A673 (cell line): ENCODE measurements at regions not wholly inside any gene's neighbourhood (a gene's known extent, or its start where the extent isn't known, plus 50 kb on each side); places are given as distances from the start of the nearest gene placed in this dataset.

Experiments used
- BruUV-seq: library from RNA; stranded (reverse); fragments of 400-500 nt; replicated peaks from 2 replicates; lab custom pipeline; 2021; lab: Mats Ljungman, UMichigan
- CTCF ChIA-PET: fragments of 300-600 bp; sonication (Branson Sonifier 250); formaldehyde crosslinking; loops from one replicate; lab custom pipeline; 2022; ENCODE audit warnings: antibody characterized with exemption; lab: Charles Lee
- POLR2A ChIA-PET: fragments of 300-600 bp; sonication (Branson Sonifier 250); formaldehyde crosslinking; loops from one replicate; lab custom pipeline; 2022; ENCODE audit warnings: antibody characterized with exemption; ENCODE audit not compliant: low non-redundant PET; lab: Charles Lee
- DNase-seq: peaks from one replicate; pipeline ENCODE4 v3.0.0-alpha.2; 2015; ENCODE audit warnings: low spot score
- H3K27ac ChIP-seq: fragments of 200-600 bp; sonication (generic); 2 replicates; pipeline ENCODE4 v1.5.1; 2016; ENCODE audit warnings: mixed run types, low read depth, mild to moderate bottlenecking, mixed read lengths, antibody characterized with exemption, low read length; ENCODE audit not compliant: poor library complexity, severe bottlenecking
- H3K27me3 ChIP-seq: fragments of 200-600 bp; sonication (generic); replicated peaks from 2 replicates; pipeline ENCODE4 v1.6.1; 2017; ENCODE audit warnings: mixed run types, low read depth, mild to moderate bottlenecking, mixed read lengths, antibody characterized with exemption, low read length; ENCODE audit not compliant: insufficient read depth, poor library complexity
- H3K36me3 ChIP-seq: fragments of 200-600 bp; sonication (generic); 2 replicates; pipeline ENCODE4 v1.6.1; 2016; ENCODE audit warnings: mixed run types, mild to moderate bottlenecking, mixed read lengths, antibody characterized with exemption, low read length; ENCODE audit not compliant: insufficient read depth, poor library complexity, severe bottlenecking
- H3K4me1 ChIP-seq: fragments of 200-600 bp; sonication (generic); 2 replicates; pipeline ENCODE4 v1.6.1; 2017; ENCODE audit warnings: mixed run types, mild to moderate bottlenecking, mixed read lengths, antibody characterized with exemption, low read length; ENCODE audit not compliant: insufficient read depth, poor library complexity, severe bottlenecking
- H3K4me3 ChIP-seq: fragments of 200-600 bp; sonication (generic); 2 replicates; pipeline ENCODE4 v1.5.1; 2016; ENCODE audit warnings: low read depth, mixed run types, mild to moderate bottlenecking, mixed read lengths, low read length; ENCODE audit not compliant: poor library complexity, severe bottlenecking
- H3K9me3 ChIP-seq: fragments of 200-600 bp; sonication (generic); 2 replicates; pipeline ENCODE4 v1.6.1; 2016; ENCODE audit warnings: mixed run types, low read depth, mild to moderate bottlenecking, mixed read lengths, antibody characterized with exemption, low read length; ENCODE audit not compliant: poor library complexity, severe bottlenecking
- EZH2 ChIP-seq: fragments of 200-600 bp; sonication (generic); IDR thresholded peaks from 2 replicates; pipeline ENCODE4 v1.6.1; 2017; ENCODE audit warnings: borderline replicate concordance, low read depth, mild to moderate bottlenecking, mixed read lengths, antibody characterized with exemption, low read length; ENCODE audit not compliant: poor library complexity, severe bottlenecking
- intact Hi-C: fragments of 100-400 bp; cut with micrococcal nuclease; formaldehyde crosslinking; loops from one replicate; pipeline ENCODE4 v1.10.0; 2022; ENCODE audit not compliant: unreplicated experiment
- TF ChIP-seq, protein P1 (sequence below): fragments of 300-800, 200-600 bp; sonication (generic); conservative IDR thresholded peaks from 2 replicates; pipeline ENCODE4 v1.5.1; 2017; ENCODE audit warnings: low read depth, mild to moderate bottlenecking, antibody characterized with exemption, low read length, moderate library complexity, mixed read lengths

DNA sequence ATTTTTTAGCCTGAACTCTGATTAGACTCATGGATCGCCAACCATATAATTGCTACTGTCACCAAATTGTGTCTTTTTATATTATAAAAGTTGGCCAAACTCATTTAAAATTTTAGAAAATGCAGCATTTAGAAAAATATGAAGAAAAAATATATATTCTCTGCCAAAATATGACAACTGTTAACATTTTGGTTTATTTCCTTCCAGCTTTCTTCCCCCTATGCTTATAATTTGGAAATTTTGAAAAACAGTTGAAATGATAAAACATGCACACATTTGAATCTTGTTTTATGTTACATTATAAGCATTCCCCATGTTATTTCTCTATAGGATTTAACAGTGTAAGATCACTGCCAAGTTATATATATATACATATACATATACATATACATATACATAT is 1112.8 kb downstream of the TUSC7 start:
- intact Hi-C loops: no loop called here
- POLR2A ChIA-PET: no interaction called here
- CTCF ChIA-PET: no interaction called here
- Histone ChIP-seq H3K4me1 (no peaks in the 10 kb centered on the region), H3K9me3 (no peaks in the 10 kb centered on the region), H3K36me3 (no peaks in the 10 kb centered on the region), H3K4me3 (no peak overlapping the region), H3K27me3 (no peaks in the 10 kb centered on the region), H3K27ac (no peak overlapping the region)
- BruUV-seq: no TSS peak
- TF ChIP-seq, protein P1, sequence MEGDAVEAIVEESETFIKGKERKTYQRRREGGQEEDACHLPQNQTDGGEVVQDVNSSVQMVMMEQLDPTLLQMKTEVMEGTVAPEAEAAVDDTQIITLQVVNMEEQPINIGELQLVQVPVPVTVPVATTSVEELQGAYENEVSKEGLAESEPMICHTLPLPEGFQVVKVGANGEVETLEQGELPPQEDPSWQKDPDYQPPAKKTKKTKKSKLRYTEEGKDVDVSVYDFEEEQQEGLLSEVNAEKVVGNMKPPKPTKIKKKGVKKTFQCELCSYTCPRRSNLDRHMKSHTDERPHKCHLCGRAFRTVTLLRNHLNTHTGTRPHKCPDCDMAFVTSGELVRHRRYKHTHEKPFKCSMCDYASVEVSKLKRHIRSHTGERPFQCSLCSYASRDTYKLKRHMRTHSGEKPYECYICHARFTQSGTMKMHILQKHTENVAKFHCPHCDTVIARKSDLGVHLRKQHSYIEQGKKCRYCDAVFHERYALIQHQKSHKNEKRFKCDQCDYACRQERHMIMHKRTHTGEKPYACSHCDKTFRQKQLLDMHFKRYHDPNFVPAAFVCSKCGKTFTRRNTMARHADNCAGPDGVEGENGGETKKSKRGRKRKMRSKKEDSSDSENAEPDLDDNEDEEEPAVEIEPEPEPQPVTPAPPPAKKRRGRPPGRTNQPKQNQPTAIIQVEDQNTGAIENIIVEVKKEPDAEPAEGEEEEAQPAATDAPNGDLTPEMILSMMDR: no peak
- DNase-seq: no peak

DNA sequence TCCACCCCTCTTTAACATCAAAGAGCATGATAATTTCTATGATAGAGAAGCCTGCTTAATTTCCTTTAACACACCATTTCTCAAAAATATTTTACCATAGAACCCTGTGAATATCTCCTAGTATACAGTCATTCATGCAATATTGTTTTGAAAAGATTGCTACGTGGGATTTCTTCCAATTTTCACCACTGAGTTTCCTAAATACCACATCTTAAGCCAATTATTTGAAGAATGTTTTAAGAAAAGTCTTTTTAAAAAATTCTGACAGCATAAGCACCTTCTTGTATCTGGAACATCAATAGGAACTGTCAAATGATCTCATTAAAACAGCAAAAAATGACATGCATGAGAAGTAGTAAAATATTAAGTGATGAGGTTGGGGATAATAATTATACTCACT is 1126.7 kb downstream of the TUSC7 start:
- TF ChIP-seq, protein P1: no peak
- no peak for TF ChIP-seq EZH2
- Histone ChIP-seq H3K4me1 (no peaks in the 10 kb centered on the region), H3K36me3 (no peaks in the 10 kb centered on the region), H3K9me3 (no peaks in the 10 kb centered on the region), H3K27me3 (no peaks in the 10 kb centered on the region), H3K27ac (no peak overlapping the region), H3K4me3 (no peak overlapping the region)
- POLR2A ChIA-PET: no interaction called here
- no peak for DNase-seq
- CTCF ChIA-PET: no interaction called here
- no TSS peak for BruUV-seq
- intact Hi-C loops: no loop called here

DNA sequence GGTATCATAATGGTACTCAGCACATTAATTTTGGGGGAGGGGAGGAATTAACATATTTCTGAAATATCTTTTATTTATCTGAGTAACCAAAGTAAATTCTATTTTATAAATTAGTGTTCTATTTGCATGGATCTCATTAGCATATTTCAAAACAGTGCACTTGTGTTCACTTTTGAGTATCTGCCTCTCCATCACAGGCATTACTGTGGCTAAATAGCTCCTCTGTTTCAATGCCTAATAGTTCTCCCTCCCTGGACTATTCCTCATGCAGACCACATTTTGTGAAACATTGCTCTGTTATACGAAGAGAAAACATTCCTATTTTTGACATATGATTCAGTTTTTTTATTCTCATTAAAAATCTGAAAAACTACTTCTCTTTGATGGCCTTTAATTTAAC is 1127.8 kb downstream of the TUSC7 start:
- BruUV-seq: no TSS peak
- DNase-seq: no peak
- POLR2A ChIA-PET: no interaction called here
- H3K4me1 ChIP-seq: peaks cover 4% of the 10 kb centered on the region
- H3K4me3 ChIP-seq: no peak overlapping the region
- intact Hi-C loops: no loop called here
- H3K36me3 ChIP-seq: no peaks in the 10 kb centered on the region
- no peaks in the 10 kb centered on the region for H3K9me3 ChIP-seq
- H3K27me3 ChIP-seq: no peaks in the 10 kb centered on the region
- CTCF ChIA-PET: no interaction called here
- TF ChIP-seq EZH2: no peak
- TF ChIP-seq, protein P1: no peak
- no peak overlapping the region for H3K27ac ChIP-seq
